Naive thymus-derived CD8-positive, alpha-beta T cell (primary cell): ENCODE measurements at regions not wholly inside any gene's neighbourhood (a gene's known extent, or its start where the extent isn't known, plus 50 kb on each side); places are given as distances from the start of the nearest gene placed in this dataset.

Source experiments
- ATAC-seq, 2 donors: fragments of 150-1000 bp; cut with Tn5 transposase in 1 of 2; sonication (Bioruptor Pico), chemical (Tn5 transposase) in 1 of 2; 1 replicate in 1 of 2; 2 replicates in 1 of 2; pipeline ENCODE4 v1.10.0; 2021; ENCODE audit warnings: mild to moderate bottlenecking in 2 of 2, moderate library complexity in 2 of 2
- POLR2A ChIA-PET: fragments of 350-600 bp; sonication (Branson Sonifier 250); formaldehyde crosslinking; loops from one replicate; lab custom pipeline; 2021; ENCODE audit warnings: antibody characterized with exemption; lab: Charles Lee
- DNase-seq, 10 donors: peaks; one replicate each; pipeline versions ENCODE4 v3.0.0 to v3.0.0-alpha.2; 2020 to 2022
- H3K27ac Mint-ChIP-seq, 10 donors: one replicate each; pipeline ENCODE4 v1.8.0; 2020 to 2022; ENCODE audit warnings: mild to moderate bottlenecking in 10 of 10, mixed read lengths in 10 of 10, moderate library complexity in 4 of 10, inconsistent platforms in 1 of 10
- H3K27me3 Mint-ChIP-seq, 5 donors: one replicate each; pipeline ENCODE4 v1.8.0; 2021 to 2022; ENCODE audit warnings: mixed read lengths in 5 of 5
- H3K36me3 Mint-ChIP-seq, 3 donors: one replicate each; pipeline ENCODE4 v1.8.0; 2020 to 2022; ENCODE audit warnings: mixed read lengths in 3 of 3, mild to moderate bottlenecking in 2 of 3, inconsistent platforms in 1 of 3
- H3K4me1 Mint-ChIP-seq, 4 donors: one replicate each; pipeline ENCODE4 v1.8.0; 2021 to 2022; ENCODE audit warnings: mixed read lengths in 4 of 4
- H3K4me3 Mint-ChIP-seq, 10 donors: one replicate each; pipeline ENCODE4 v1.8.0; 2020 to 2022; ENCODE audit warnings: mild to moderate bottlenecking in 10 of 10, mixed read lengths in 10 of 10, moderate library complexity in 6 of 10, inconsistent platforms in 1 of 10
- H3K9me3 Mint-ChIP-seq, 9 donors: one replicate each; pipeline ENCODE4 v1.8.0; 2020 to 2022; ENCODE audit warnings: mixed read lengths in 9 of 9, mild to moderate bottlenecking in 3 of 9, inconsistent platforms in 1 of 9, moderate library complexity in 1 of 9

DNA sequence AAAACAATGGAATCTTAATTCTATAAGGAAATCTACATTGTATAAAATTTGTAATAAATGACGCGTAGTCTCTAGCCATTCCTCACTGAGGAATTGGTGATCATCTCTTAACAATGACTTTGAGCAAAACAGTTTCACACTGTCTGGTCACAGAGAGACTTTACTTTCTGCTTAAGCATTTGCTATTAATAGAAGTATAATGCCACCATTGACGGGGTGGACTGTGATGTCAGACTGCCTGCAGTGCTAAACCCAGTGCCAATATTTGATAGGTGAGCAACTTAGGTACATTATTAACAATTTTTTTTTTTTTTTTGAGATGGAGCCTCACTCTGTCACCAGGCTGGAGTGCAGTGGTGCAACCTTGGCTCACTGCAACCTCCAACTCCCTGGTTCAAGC is 494.9 kb upstream of the ADAMTS9 start:
- Mint-ChIP-seq H3K27me3 (peaks cover 0 to 4% (median 0%) of the 10 kb centered on the region in 5 donors), H3K4me3 (no peak overlapping the region), H3K9me3 (peaks cover 2 to 31% (median 8%) of the 10 kb centered on the region in 9 donors), H3K4me1 (no peaks in the 10 kb centered on the region), H3K27ac (no peak overlapping the region), H3K36me3 (no peaks in the 10 kb centered on the region)
- ATAC-seq (no peak), DNase-seq (no peak)
- POLR2A ChIA-PET = no interaction called here

DNA sequence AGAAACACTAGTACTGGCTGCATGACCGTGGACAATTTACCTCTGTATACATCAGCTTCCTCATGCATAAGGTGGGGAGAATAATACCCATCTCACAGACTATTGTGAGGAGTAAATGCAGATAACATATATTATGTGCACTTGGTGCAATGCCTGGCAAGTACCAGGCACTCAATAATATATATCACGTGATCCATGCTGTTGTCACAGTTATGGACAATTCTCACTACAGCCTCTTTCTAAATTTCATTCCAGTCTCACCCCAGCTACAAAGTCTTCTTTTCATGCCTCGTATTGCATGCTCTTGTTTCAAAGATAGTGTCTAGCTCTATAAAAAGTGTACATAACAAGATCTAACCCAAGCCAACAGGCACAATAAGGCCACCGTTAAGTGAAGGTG is 494.3 kb upstream of the ADAMTS9 start:
- DNase-seq (no peak), ATAC-seq (no peak)
- Mint-ChIP-seq H3K4me1 (no peaks in the 10 kb centered on the region), H3K36me3 (no peaks in the 10 kb centered on the region), H3K4me3 (no peak overlapping the region), H3K27me3 (peaks cover 0 to 4% (median 0%) of the 10 kb centered on the region in 5 donors), H3K9me3 (peaks cover 2 to 31% (median 8%) of the 10 kb centered on the region in 9 donors), H3K27ac (no peak overlapping the region)
- POLR2A ChIA-PET = no interaction called here

DNA sequence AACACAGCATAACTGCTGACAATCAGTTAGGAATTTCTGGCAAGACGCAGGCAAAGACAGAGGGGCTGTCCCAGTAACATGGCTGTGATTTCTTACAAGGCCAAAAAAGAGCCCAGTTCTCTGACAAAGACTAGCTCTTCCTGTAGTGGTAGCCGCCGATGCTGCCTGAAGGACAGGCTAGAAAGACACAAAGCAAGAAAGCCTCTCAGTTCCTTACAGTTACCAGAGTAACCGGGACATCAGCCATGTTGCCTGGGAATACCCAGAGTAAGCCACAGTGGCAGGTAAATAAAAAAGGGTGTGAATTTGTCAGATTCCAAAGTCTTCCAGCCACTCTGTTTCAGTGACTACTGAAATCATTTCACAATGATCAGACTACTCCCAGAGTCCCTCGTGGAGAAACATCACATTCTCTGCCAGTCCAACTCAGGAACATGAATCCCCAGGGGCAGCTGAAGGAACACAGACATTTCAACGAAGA is 493.6 kb upstream of the ADAMTS9 start:
- ATAC-seq = no peak
- H3K4me1 Mint-ChIP-seq = no peaks in the 10 kb centered on the region
- H3K4me3 Mint-ChIP-seq = no peak overlapping the region
- H3K9me3 Mint-ChIP-seq = peaks cover 0 to 31% (median 6%) of the 10 kb centered on the region in 9 donors
- no peak for DNase-seq
- POLR2A ChIA-PET = no interaction called here
- peaks cover 0 to 4% (median 0%) of the 10 kb centered on the region in 5 donors for H3K27me3 Mint-ChIP-seq
- H3K36me3 Mint-ChIP-seq = no peaks in the 10 kb centered on the region
- H3K27ac Mint-ChIP-seq = no peak overlapping the region

DNA sequence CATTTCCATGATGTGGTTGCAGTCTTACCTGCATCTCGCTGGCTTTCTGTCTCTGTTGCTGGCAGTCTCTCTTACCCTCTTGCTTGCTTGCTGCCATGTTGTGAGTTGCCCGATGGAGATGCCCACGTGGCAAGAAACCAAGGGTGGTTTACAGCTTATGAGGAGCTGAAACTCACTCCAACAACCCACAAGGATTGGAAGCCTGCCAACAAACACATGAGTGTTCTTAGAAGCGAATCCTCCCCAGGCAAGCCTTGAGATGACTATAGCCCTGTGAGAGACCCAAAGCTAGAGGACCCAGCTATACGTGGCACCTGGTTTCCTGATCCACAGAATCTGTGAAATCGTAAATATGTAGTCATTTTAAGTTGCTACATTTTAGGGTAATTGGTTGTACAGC is 490.9 kb upstream of the ADAMTS9 start:
- Mint-ChIP-seq H3K9me3 (peaks cover 0 to 28% (median 2%) of the 10 kb centered on the region in 9 donors), H3K36me3 (no peaks in the 10 kb centered on the region), H3K27ac (no peak overlapping the region), H3K4me1 (no peaks in the 10 kb centered on the region), H3K27me3 (peaks cover 0 to 4% (median 0%) of the 10 kb centered on the region in 5 donors), H3K4me3 (no peak overlapping the region)
- DNase-seq (no peak), ATAC-seq (no peak)
- POLR2A ChIA-PET = interaction anchor here (0.8 kb wide), 1 partner anchor 10 kb away, joined by 3 read pairs; no protein-coding TSS in a partner anchor

DNA sequence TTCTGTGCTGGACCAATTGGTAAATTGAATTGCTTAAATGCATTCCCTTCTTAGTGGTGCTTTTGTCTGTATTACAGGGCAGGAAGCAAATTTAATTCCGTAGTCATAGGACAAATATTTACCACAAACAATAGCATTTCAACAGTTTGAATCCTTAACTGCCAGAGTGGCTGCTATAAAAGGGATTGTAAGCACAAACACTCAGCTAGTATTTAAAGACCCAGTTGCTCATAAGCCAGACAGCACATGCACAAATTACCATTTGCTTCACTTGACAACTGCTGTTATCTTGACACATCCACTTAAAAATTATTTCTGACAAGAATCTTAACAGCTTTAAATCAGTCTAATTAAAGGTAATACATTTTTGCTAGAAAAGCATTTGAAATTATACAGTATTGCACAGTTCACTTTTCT is 490.2 kb upstream of the ADAMTS9 start:
- Mint-ChIP-seq H3K36me3 (no peaks in the 10 kb centered on the region), H3K27ac (no peak overlapping the region), H3K4me1 (no peaks in the 10 kb centered on the region), H3K27me3 (peaks cover 0 to 4% (median 0%) of the 10 kb centered on the region in 5 donors), H3K9me3 (peaks cover 0 to 28% (median 2%) of the 10 kb centered on the region in 9 donors), H3K4me3 (no peak overlapping the region)
- POLR2A ChIA-PET = interaction anchor here (1.2 kb wide), 1 partner anchor 1782 kb away, joined by 5 read pairs; no protein-coding TSS in a partner anchor
- DNase-seq (no peak), ATAC-seq (no peak)

DNA sequence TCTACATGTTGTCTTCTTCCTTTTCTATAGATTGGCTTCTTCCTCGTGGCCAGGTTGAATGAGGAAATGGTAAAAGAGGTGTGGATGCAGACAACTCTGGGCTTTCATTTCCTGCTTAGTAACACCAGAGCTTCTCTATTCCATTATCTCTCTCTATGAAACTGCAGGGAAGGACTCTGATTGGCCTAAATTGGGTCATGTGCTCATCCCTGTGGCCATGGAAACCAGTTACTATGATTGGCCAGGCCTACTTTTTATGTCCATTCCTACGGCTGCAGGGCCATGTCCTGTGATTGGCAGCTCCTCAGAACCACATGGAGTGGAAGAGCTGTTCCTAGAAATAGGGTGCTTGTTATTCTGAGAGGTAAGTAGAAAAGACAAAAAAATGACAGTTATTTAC is 486.9 kb upstream of the ADAMTS9 start:
- H3K4me3 Mint-ChIP-seq = no peak overlapping the region
- POLR2A ChIA-PET = no interaction called here

DNA sequence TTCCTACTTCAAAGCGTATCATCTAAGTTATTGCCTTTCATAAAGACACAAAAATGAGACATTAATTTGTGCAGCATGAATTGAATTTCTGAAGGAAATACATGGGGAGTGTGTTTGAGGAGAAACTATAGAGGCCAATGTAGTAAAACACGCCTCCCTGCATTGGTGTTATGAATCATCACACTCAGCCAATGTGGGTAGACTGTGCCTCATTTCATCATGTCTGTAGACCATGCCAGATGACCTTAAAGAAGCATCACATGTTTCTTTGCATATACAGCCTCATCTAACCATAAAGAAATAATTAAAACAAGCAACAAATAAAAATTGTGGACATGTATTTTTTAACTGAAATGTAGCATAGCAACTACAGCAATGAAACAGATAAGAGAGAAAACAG is 486.0 kb upstream of the ADAMTS9 start:
- Mint-ChIP-seq H3K27me3 (peaks cover 0 to 3% (median 0%) of the 10 kb centered on the region in 5 donors), H3K36me3 (no peaks in the 10 kb centered on the region), H3K4me3 (no peak overlapping the region), H3K9me3 (peaks cover 0 to 16% (median 6%) of the 10 kb centered on the region in 9 donors), H3K4me1 (no peaks in the 10 kb centered on the region), H3K27ac (no peak overlapping the region)
- POLR2A ChIA-PET = no interaction called here
- ATAC-seq = no peak
- DNase-seq = no peak

More for the DNA sequence above, 486.9 kb upstream of the ADAMTS9 start:
- Mint-ChIP-seq H3K4me1 (no peaks in the 10 kb centered on the region), H3K36me3 (no peaks in the 10 kb centered on the region), H3K27ac (no peak overlapping the region), H3K27me3 (peaks cover 0 to 6% (median 0%) of the 10 kb centered on the region in 5 donors), H3K9me3 (peaks cover 0 to 24% (median 6%) of the 10 kb centered on the region in 9 donors)
- ATAC-seq (no peak), DNase-seq (no peak)

DNA sequence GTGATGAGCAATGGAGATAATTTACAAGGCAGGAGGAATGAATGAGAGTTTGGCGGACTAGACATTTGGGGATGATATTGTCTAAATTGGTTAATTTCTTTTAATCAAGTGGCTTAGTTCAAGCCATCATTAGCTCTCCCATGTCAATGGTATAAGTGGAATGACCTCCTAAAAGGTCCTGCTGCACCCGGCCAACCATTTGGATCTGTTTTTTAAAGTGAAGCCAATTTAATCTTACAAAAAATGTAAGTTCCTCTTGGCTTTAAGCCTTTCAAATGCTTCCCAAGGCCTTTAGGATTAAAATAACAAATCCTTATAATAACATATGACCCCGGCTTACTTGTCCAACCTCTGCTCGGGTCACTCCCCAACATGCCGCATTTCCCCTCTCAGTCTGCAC is 484.4 kb upstream of the ADAMTS9 start:
- POLR2A ChIA-PET = no interaction called here
- Mint-ChIP-seq H3K9me3 (peaks cover 0 to 20% (median 6%) of the 10 kb centered on the region in 9 donors), H3K4me3 (no peak overlapping the region), H3K4me1 (no peaks in the 10 kb centered on the region), H3K36me3 (no peaks in the 10 kb centered on the region), H3K27me3 (peaks cover 0 to 7% (median 0%) of the 10 kb centered on the region in 5 donors), H3K27ac (no peak overlapping the region)
- no peak for DNase-seq
- ATAC-seq = no peak

DNA sequence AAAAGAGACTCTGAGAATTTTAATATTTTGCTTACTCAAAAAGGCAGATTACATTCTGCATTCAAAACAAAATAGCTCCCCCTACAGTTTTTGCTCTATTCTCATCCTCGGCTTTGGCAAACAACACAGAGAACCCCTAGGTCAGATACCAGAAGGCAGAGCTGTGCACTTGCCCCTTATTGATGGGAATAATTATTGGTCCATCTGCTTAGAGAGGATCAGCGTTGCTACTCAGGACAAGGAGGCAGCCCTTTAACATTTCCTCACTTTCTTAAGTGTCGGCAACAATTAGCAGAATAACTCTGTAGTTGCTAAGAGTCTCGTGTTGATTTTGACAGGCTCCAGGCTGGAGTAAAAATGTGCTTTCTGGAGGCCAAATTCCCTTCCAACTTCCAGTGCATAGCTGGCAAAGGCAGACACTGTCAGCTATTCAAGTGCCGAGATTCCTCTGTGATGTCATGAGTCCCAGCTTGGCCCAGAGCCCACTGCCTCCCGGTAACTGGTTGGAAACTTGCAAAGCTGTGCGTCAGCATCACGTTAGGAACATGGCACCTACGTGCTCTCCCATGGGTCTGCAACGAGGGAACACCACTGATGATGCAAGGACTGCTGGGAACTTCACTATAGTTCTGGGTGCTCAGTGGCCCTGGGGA is 482.7 kb upstream of the ADAMTS9 start:
- Mint-ChIP-seq H3K4me3 (no peak overlapping the region), H3K27ac (no peak overlapping the region), H3K36me3 (no peaks in the 10 kb centered on the region), H3K9me3 (peaks cover 2 to 30% (median 10%) of the 10 kb centered on the region in 9 donors), H3K27me3 (peaks cover 0 to 7% (median 0%) of the 10 kb centered on the region in 5 donors), H3K4me1 (no peaks in the 10 kb centered on the region)
- POLR2A ChIA-PET = no interaction called here
- ATAC-seq = no peak
- no peak for DNase-seq

- Mint-ChIP-seq H3K27me3 (peaks cover 0 to 7% (median 0%) of the 10 kb centered on the region in 5 donors), H3K4me1 (no peaks in the 10 kb centered on the region), H3K36me3 (no peaks in the 10 kb centered on the region), H3K9me3 (peaks cover 3 to 32% (median 8%) of the 10 kb centered on the region in 9 donors), H3K27ac (no peak overlapping the region), H3K4me3 (no peak overlapping the region)
- ATAC-seq (no peak), DNase-seq (no peak)
- POLR2A ChIA-PET = no interaction called here
Measured at GRCh38 chr3:65169961-65170360, 482.2 kb upstream of the ADAMTS9 start.

- H3K36me3 Mint-ChIP-seq = no peaks in the 10 kb centered on the region
- H3K4me3 Mint-ChIP-seq = no peak overlapping the region
- ATAC-seq (no peak), DNase-seq (no peak)
- H3K4me1 Mint-ChIP-seq = no peaks in the 10 kb centered on the region
- peaks cover 0 to 7% (median 0%) of the 10 kb centered on the region in 5 donors for H3K27me3 Mint-ChIP-seq
- POLR2A ChIA-PET = no interaction called here
- H3K9me3 Mint-ChIP-seq = peaks cover 0 to 34% (median 8%) of the 10 kb centered on the region in 9 donors
- H3K27ac Mint-ChIP-seq = no peak overlapping the region
Measured at GRCh38 chr3:65168547-65168946, 480.7 kb upstream of the ADAMTS9 start.

DNA sequence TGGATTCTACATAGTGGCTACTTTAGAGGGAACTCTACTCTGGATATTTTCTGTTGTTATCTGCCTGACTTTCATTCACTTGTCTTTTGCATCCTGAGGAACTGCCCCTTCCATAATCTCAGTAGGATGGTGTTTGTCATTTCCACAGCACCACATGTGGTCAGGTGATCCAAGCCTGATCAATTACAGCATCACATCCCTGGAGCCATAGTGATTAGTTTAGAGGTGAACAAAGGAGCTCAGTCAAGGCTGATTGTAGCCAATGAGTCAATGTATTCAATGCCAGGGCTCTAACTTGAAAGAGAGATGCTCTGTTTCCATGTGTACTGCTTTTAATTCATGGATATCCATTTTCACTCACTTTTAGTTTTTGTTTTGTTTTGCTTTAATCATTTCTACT is 478.7 kb upstream of the ADAMTS9 start:
- no peak overlapping the region for H3K4me3 Mint-ChIP-seq
- H3K36me3 Mint-ChIP-seq = no peaks in the 10 kb centered on the region
- H3K9me3 Mint-ChIP-seq = peaks cover 0 to 37% (median 6%) of the 10 kb centered on the region in 9 donors
- DNase-seq (no peak), ATAC-seq (no peak)
- H3K27ac Mint-ChIP-seq = no peak overlapping the region
- H3K4me1 Mint-ChIP-seq = no peaks in the 10 kb centered on the region
- peaks cover 0 to 4% (median 0%) of the 10 kb centered on the region in 5 donors for H3K27me3 Mint-ChIP-seq
- POLR2A ChIA-PET = no interaction called here

GRCh38 chr3:65158023-65158422 is 470.2 kb upstream of the ADAMTS9 start:
- Mint-ChIP-seq H3K4me1 (no peaks in the 10 kb centered on the region), H3K36me3 (no peaks in the 10 kb centered on the region), H3K9me3 (peaks cover 2 to 22% (median 6%) of the 10 kb centered on the region in 9 donors), H3K4me3 (no peak overlapping the region), H3K27me3 (no peaks in the 10 kb centered on the region), H3K27ac (no peak overlapping the region)
- POLR2A ChIA-PET = no interaction called here
- DNase-seq (no peak), ATAC-seq (no peak)
